ENCODE measurements at regions not wholly inside any gene's neighbourhood (a gene's known extent, or its start where the extent isn't known, plus 50 kb on each side); places are given as distances from the start of the nearest gene placed in this dataset.
"Not testable (repeated sequence)": the region's sequence is repeated elsewhere in the genome, so short reads cannot be mapped to it uniquely, and the experiment has no call there.

GRCh38 chr7:149930374-149931068 is 56.8 kb downstream of the ATP6V0E2 start:
- H3K27ac ChIP-seq; H3K4me3 ChIP-seq (ENCODE audit: low read depth in 1 of 2, low read length in 1 of 2); H3K36me3 ChIP-seq; H3K27me3 ChIP-seq; H3K4me1 ChIP-seq (ENCODE audit: control insufficient read depth in 1 of 2, insufficient read depth in 1 of 2, low read depth in 1 of 2, low read length in 1 of 2); H3K9me3 ChIP-seq: not testable (repeated sequence)

GRCh38 chr7:149933776-149934175 is 60.0 kb downstream of the ATP6V0E2 start:
- not testable (repeated sequence) for H3K4me1 ChIP-seq (ENCODE audit: control insufficient read depth in 1 of 2, insufficient read depth in 1 of 2, low read depth in 1 of 2, low read length in 1 of 2); H3K4me3 ChIP-seq (ENCODE audit: low read depth in 1 of 2, low read length in 1 of 2); H3K9me3 ChIP-seq; H3K27ac ChIP-seq; H3K27me3 ChIP-seq; H3K36me3 ChIP-seq

- H3K9me3 ChIP-seq; H3K4me3 ChIP-seq (ENCODE audit: low read depth in 1 of 2, low read length in 1 of 2); H3K4me1 ChIP-seq (ENCODE audit: control insufficient read depth in 1 of 2, insufficient read depth in 1 of 2, low read depth in 1 of 2, low read length in 1 of 2); H3K27me3 ChIP-seq; H3K27ac ChIP-seq; H3K36me3 ChIP-seq: not testable (repeated sequence)
Measured at GRCh38 chr7:149947346-149947745, 73.6 kb downstream of the ATP6V0E2 start.

GRCh38 chr7:149948444-149948843 is 74.7 kb downstream of the ATP6V0E2 start:
- H3K27ac ChIP-seq; H3K9me3 ChIP-seq; H3K36me3 ChIP-seq; H3K4me3 ChIP-seq (ENCODE audit: low read depth in 1 of 2, low read length in 1 of 2); H3K4me1 ChIP-seq (ENCODE audit: control insufficient read depth in 1 of 2, insufficient read depth in 1 of 2, low read depth in 1 of 2, low read length in 1 of 2); H3K27me3 ChIP-seq: not testable (repeated sequence)

GRCh38 chr7:149949863-149950577 is 76.3 kb downstream of the ATP6V0E2 start:
- not testable (repeated sequence) for H3K9me3 ChIP-seq

GRCh38 chr7:149950578-149950924 is 76.8 kb downstream of the ATP6V0E2 start:
- H3K27ac ChIP-seq; H3K27me3 ChIP-seq; H3K36me3 ChIP-seq; H3K4me1 ChIP-seq (ENCODE audit: control insufficient read depth in 1 of 2, insufficient read depth in 1 of 2, low read depth in 1 of 2, low read length in 1 of 2); H3K9me3 ChIP-seq; H3K4me3 ChIP-seq (ENCODE audit: low read depth in 1 of 2, low read length in 1 of 2): not testable (repeated sequence)

More at GRCh38 chr7:149949863-149950577, 76.3 kb downstream of the ATP6V0E2 start:
- not testable (repeated sequence) for H3K27ac ChIP-seq; H3K36me3 ChIP-seq; H3K4me3 ChIP-seq (ENCODE audit: low read depth in 1 of 2, low read length in 1 of 2); H3K27me3 ChIP-seq; H3K4me1 ChIP-seq (ENCODE audit: control insufficient read depth in 1 of 2, insufficient read depth in 1 of 2, low read depth in 1 of 2, low read length in 1 of 2)

GRCh38 chr7:149951579-149951978 is 77.8 kb downstream of the ATP6V0E2 start:
- H3K9me3 ChIP-seq; H3K36me3 ChIP-seq; H3K27ac ChIP-seq; H3K4me1 ChIP-seq (ENCODE audit: control insufficient read depth in 1 of 2, insufficient read depth in 1 of 2, low read depth in 1 of 2, low read length in 1 of 2); H3K4me3 ChIP-seq (ENCODE audit: low read depth in 1 of 2, low read length in 1 of 2); H3K27me3 ChIP-seq: not testable (repeated sequence)

- not testable (repeated sequence) for H3K27me3 ChIP-seq; H3K4me3 ChIP-seq (ENCODE audit: low read depth in 1 of 2, low read length in 1 of 2); H3K36me3 ChIP-seq; H3K9me3 ChIP-seq; H3K4me1 ChIP-seq (ENCODE audit: control insufficient read depth in 1 of 2, insufficient read depth in 1 of 2, low read depth in 1 of 2, low read length in 1 of 2); H3K27ac ChIP-seq
Measured at GRCh38 chr7:149958880-149959279, 85.1 kb downstream of the ATP6V0E2 start.

- peak overlapping the region; percentile 60 for H3K27ac ChIP-seq
- H3K4me1 ChIP-seq (ENCODE audit: control insufficient read depth in 1 of 2, insufficient read depth in 1 of 2, low read depth in 1 of 2, low read length in 1 of 2); H3K27me3 ChIP-seq; H3K4me3 ChIP-seq (ENCODE audit: low read depth in 1 of 2, low read length in 1 of 2); H3K36me3 ChIP-seq; H3K9me3 ChIP-seq: not testable (repeated sequence)
Measured at GRCh38 chr7:149960863-149961262, 87.1 kb downstream of the ATP6V0E2 start.

- peak overlapping the region; percentile 60 for H3K27ac ChIP-seq
- H3K4me1 ChIP-seq (ENCODE audit: control insufficient read depth in 1 of 2, insufficient read depth in 1 of 2, low read depth in 1 of 2, low read length in 1 of 2); H3K27me3 ChIP-seq; H3K36me3 ChIP-seq; H3K4me3 ChIP-seq (ENCODE audit: low read depth in 1 of 2, low read length in 1 of 2); H3K9me3 ChIP-seq: not testable (repeated sequence)
Measured at GRCh38 chr7:149961878-149962277, 88.1 kb downstream of the ATP6V0E2 start.

GRCh38 chr7:149962685-149963319 is 89.0 kb downstream of the ATP6V0E2 start:
- not testable (repeated sequence) for H3K36me3 ChIP-seq; H3K27ac ChIP-seq; H3K4me3 ChIP-seq (ENCODE audit: low read depth in 1 of 2, low read length in 1 of 2); H3K4me1 ChIP-seq (ENCODE audit: control insufficient read depth in 1 of 2, insufficient read depth in 1 of 2, low read depth in 1 of 2, low read length in 1 of 2); H3K9me3 ChIP-seq; H3K27me3 ChIP-seq

GRCh38 chr7:149963985-149964384 is 90.2 kb downstream of the ATP6V0E2 start:
- not testable (repeated sequence) for H3K36me3 ChIP-seq; H3K27ac ChIP-seq; H3K4me3 ChIP-seq (ENCODE audit: low read depth in 1 of 2, low read length in 1 of 2); H3K4me1 ChIP-seq (ENCODE audit: control insufficient read depth in 1 of 2, insufficient read depth in 1 of 2, low read depth in 1 of 2, low read length in 1 of 2); H3K27me3 ChIP-seq; H3K9me3 ChIP-seq

- H3K4me3 ChIP-seq (ENCODE audit: low read depth in 1 of 2, low read length in 1 of 2); H3K27me3 ChIP-seq; H3K4me1 ChIP-seq (ENCODE audit: control insufficient read depth in 1 of 2, insufficient read depth in 1 of 2, low read depth in 1 of 2, low read length in 1 of 2); H3K27ac ChIP-seq; H3K9me3 ChIP-seq; H3K36me3 ChIP-seq: not testable (repeated sequence)
Measured at GRCh38 chr7:149966444-149966843, 92.7 kb downstream of the ATP6V0E2 start.

GRCh38 chr7:149972977-149973376 is 99.2 kb downstream of the ATP6V0E2 start:
- H3K9me3 ChIP-seq; H3K4me1 ChIP-seq (ENCODE audit: control insufficient read depth in 1 of 2, insufficient read depth in 1 of 2, low read depth in 1 of 2, low read length in 1 of 2); H3K36me3 ChIP-seq; H3K27me3 ChIP-seq; H3K27ac ChIP-seq; H3K4me3 ChIP-seq (ENCODE audit: low read depth in 1 of 2, low read length in 1 of 2): not testable (repeated sequence)
